NCI-H2227 (cell line): ENCODE measurements at regions not wholly inside any gene's neighbourhood (a gene's known extent, or its start where the extent isn't known, plus 50 kb on each side); places are given as distances from the start of the nearest gene placed in this dataset.
"Not testable (repeated sequence)": the region's sequence is repeated elsewhere in the genome, so short reads cannot be mapped to it uniquely, and the experiment has no call there.

Experiments used
- DNase-seq: peaks from one replicate; lab custom pipeline; 2025; ENCODE audit not compliant: unreplicated experiment; lab: John Stamatoyannopoulos, UW

- DNase-seq, result no peak
Measured at GRCh38 chr3:152621006-152621868, 213.7 kb upstream of the P2RY1 start.

GRCh38 chr3:152621967-152622810 is 212.7 kb upstream of the P2RY1 start:
- no peak for DNase-seq

- DNase-seq, result no peak
Measured at GRCh38 chr3:152622811-152623167, 212.1 kb upstream of the P2RY1 start.

- DNase-seq, result no peak
Measured at GRCh38 chr3:152623286-152623911, 211.5 kb upstream of the P2RY1 start.

GRCh38 chr3:152626226-152626625 is 208.7 kb upstream of the P2RY1 start:
- no peak for DNase-seq

GRCh38 chr3:152628496-152628895 is 206.4 kb upstream of the P2RY1 start:
- no peak for DNase-seq

- no peak for DNase-seq
Measured at GRCh38 chr3:152629363-152630122, 205.4 kb upstream of the P2RY1 start.

- no peak for DNase-seq
Measured at GRCh38 chr3:152635389-152635788, 199.5 kb upstream of the P2RY1 start.

GRCh38 chr3:152636651-152637050 is 198.3 kb upstream of the P2RY1 start:
- DNase-seq, result no peak

- DNase-seq, result no peak
Measured at GRCh38 chr3:152638214-152638613, 196.7 kb upstream of the P2RY1 start.

- no peak for DNase-seq
Measured at GRCh38 chr3:152638707-152639450, 196.1 kb upstream of the P2RY1 start.

- DNase-seq, result no peak
Measured at GRCh38 chr3:152641198-152641597, 193.7 kb upstream of the P2RY1 start.

GRCh38 chr3:152642658-152643057 is 192.3 kb upstream of the P2RY1 start:
- DNase-seq, result no peak

- no peak for DNase-seq
Measured at GRCh38 chr3:152644478-152644877, 190.5 kb upstream of the P2RY1 start.

- DNase-seq, result no peak
Measured at GRCh38 chr3:152646004-152646403, 188.9 kb upstream of the P2RY1 start.

GRCh38 chr3:152650177-152650576 is 184.8 kb upstream of the P2RY1 start:
- no peak for DNase-seq

- not testable (repeated sequence) for DNase-seq
Measured at GRCh38 chr3:152650923-152651322, 184.0 kb upstream of the P2RY1 start.

- DNase-seq, result no peak
Measured at GRCh38 chr3:152656214-152656971, 178.5 kb upstream of the P2RY1 start.

GRCh38 chr3:152656972-152657355 is 178.0 kb upstream of the P2RY1 start:
- DNase-seq, result no peak
